ENCODE measurements at regions not wholly inside any gene's neighbourhood (a gene's known extent, or its start where the extent isn't known, plus 50 kb on each side); places are given as distances from the start of the nearest gene placed in this dataset.

DNA sequence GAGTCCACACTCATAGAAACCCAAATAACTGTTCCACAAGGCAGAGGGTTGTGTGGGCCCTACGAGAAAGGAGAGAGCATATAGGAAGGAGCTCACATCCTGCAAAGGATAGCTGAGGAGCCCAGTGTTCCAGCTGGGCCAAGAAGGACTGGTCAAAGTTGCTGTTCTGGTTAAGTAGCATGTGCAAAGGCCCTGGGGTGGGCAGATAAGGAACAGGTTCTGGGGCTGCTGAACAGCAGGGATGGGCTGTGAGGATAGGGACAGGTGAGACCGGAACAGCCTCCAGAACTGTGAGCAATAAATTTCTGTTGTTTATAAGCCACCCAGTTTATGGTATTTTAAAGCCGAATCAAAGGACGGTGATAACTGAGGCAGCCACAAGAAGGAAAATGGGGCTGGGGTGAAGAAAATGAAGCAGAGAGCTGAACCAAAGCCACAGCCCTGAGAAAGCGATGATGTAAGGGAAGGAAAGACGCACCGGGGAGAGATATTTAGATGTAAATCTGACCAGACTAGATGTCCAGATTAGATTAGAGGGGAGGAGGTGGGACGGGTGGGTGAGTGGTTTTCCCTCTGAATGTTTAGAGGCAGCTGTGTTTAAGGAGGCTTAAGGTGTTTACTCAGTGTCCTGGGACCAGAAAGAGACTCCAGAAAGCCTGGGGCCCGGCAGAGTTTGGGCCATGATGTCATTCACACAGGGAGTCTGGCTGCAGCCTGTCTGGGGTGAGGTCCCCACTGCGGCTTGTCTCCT, 180.8 kb upstream of the BCOR start:
- peaks cover 0 to 2% of the 10 kb centered on the region in 2 donors for H3K9me3 Mint-ChIP-seq
- ATAC-seq (replicated peaks in 1 of 2) (peak; percentile 79 to 82), DNase-seq (peak; percentile 40 to 55)
- peak overlapping the region; percentile 42 to 55 for H3K4me3 Mint-ChIP-seq
- H3K36me3 Mint-ChIP-seq (ENCODE audit: insufficient read depth in 2 of 2), result peaks cover 0 to 1% of the 10 kb centered on the region in 2 donors
- H3K27me3 Mint-ChIP-seq (ENCODE audit: low read depth), result peaks cover 11% of the 10 kb centered on the region
- peak overlapping the region; percentile 56 for H3K27ac Mint-ChIP-seq
- H3K4me1 Mint-ChIP-seq (ENCODE audit: low read depth), result peaks cover 36% of the 10 kb centered on the region

DNA sequence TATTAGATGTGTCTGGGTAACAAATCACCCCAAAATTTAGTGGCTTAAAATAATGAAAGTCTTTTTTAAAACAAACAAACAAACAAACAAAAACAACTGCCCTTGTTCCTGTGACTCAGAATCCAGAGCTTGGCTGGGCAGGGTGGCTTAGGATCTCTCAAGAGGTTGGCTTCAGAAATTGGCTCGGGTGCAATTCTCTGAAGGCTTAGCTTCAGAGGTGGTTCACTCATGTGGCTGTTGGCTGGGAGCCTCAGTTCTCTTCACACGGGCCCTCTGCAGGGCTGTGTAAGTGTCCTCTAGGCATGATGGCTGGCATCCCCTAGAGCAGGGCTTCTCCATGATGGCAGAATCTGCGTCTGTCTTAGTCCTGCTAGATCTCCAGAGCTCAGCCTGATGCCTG, 179.9 kb upstream of the BCOR start:
- peaks cover 0 to 1% of the 10 kb centered on the region in 2 donors for H3K36me3 Mint-ChIP-seq (ENCODE audit: insufficient read depth in 2 of 2)
- ATAC-seq (replicated peaks in 1 of 2) (no peak), DNase-seq (no peak)
- peaks cover 0 to 2% of the 10 kb centered on the region in 2 donors for H3K9me3 Mint-ChIP-seq
- peaks cover 42% of the 10 kb centered on the region for H3K4me1 Mint-ChIP-seq (ENCODE audit: low read depth)
- no peak overlapping the region for H3K27ac Mint-ChIP-seq
- peaks cover 17% of the 10 kb centered on the region for H3K27me3 Mint-ChIP-seq (ENCODE audit: low read depth)
- no peak overlapping the region for H3K4me3 Mint-ChIP-seq

DNA sequence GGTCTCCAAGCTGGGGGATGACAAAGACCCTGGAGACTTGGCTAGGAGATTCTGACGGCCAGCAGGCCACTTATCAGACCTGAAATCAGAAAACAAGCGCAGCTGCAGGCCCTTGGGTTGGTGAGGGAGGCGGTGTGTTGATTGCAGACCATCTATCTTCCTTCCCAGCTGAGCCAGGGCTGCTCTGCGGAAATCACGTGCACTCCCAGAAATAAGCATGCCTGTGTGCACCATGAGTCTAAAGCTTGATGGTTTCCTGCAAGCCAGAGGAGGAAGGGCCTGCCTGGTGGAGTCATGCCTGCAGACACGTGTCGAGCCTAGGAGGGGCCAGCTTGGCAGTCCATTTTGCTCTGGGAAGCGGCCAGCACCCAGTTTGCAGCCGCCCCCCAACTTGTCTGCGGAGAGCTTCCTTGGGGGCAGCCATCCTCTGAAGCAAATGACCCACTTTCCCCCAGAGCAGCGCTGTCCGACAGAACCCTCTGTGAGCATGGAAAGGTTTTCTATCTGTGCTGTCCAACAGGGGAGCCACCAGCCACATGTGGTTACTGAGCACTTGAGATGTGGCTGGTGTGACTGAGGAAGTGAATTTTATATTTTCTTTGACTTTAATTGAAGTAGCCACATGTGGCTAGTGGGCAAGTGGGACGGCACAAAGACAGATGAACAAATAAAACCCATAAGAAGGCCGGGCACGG, 175.7 kb upstream of the BCOR start:
- H3K27me3 Mint-ChIP-seq (ENCODE audit: low read depth), result peaks cover 15% of the 10 kb centered on the region
- no peak for DNase-seq
- no peak overlapping the region for H3K27ac Mint-ChIP-seq
- no peak for ATAC-seq (replicated peaks in 1 of 2)
- H3K4me3 Mint-ChIP-seq, result no peak overlapping the region
- peaks cover 18% of the 10 kb centered on the region for H3K4me1 Mint-ChIP-seq (ENCODE audit: low read depth)
- peaks cover 0 to 2% of the 10 kb centered on the region in 2 donors for H3K9me3 Mint-ChIP-seq
- H3K36me3 Mint-ChIP-seq (ENCODE audit: insufficient read depth in 2 of 2), result peaks cover 0 to 1% of the 10 kb centered on the region in 2 donors

DNA sequence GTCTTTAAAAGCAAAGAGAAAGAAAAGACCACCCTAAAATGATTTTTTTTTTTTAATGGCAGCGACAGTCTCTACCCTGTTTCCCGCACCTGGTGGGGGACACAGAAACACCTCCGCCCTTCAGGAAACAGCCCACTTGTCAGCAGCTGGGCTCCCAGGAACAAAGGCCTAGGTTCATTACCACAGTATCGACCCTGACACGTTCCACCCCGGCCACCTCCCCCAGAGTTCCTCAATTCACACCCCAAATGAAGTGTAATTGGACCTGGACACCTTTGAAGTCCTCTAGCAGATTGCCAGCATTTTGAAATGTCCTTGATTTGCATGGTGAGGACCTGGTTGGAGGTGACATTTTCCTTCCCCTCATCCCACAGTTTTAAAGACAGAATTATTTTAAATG, 175.0 kb upstream of the BCOR start:
- Mint-ChIP-seq H3K4me1 (ENCODE audit: low read depth) (peaks cover 10% of the 10 kb centered on the region), H3K36me3 (ENCODE audit: insufficient read depth in 2 of 2) (peaks cover 0 to 1% of the 10 kb centered on the region in 2 donors), H3K27ac (no peak overlapping the region), H3K4me3 (no peak overlapping the region), H3K27me3 (ENCODE audit: low read depth) (peaks cover 11% of the 10 kb centered on the region), H3K9me3 (peaks cover 0 to 2% of the 10 kb centered on the region in 2 donors)
- no peak for DNase-seq
- no peak for ATAC-seq (replicated peaks in 1 of 2)

DNA sequence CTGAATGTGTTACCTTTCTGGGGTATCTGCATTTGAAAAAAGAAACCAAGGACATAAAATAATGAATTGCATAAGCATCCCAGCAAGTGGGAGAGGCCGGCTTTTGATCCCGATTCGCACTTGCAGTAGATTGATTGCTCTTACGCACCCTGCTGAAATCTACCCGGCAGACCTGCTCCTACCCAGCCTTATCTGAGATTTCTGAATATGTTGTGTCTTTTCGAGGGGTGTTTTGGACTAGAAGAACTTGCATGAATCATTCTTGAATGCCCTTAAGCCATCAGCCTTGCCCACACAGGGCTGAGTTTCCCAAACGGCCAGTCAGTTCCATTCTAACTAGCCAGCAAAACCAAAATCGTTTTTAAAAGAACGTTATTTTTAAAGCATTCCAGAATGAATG, 174.4 kb upstream of the BCOR start:
- peaks cover 7% of the 10 kb centered on the region for H3K4me1 Mint-ChIP-seq (ENCODE audit: low read depth)
- DNase-seq (no peak), ATAC-seq (replicated peaks in 1 of 2) (no peak)
- peaks cover 11% of the 10 kb centered on the region for H3K27me3 Mint-ChIP-seq (ENCODE audit: low read depth)
- no peak overlapping the region for H3K27ac Mint-ChIP-seq
- H3K9me3 Mint-ChIP-seq, result peaks cover 0 to 2% of the 10 kb centered on the region in 2 donors
- H3K36me3 Mint-ChIP-seq (ENCODE audit: insufficient read depth in 2 of 2), result peaks cover 0 to 1% of the 10 kb centered on the region in 2 donors
- H3K4me3 Mint-ChIP-seq, result no peak overlapping the region

DNA sequence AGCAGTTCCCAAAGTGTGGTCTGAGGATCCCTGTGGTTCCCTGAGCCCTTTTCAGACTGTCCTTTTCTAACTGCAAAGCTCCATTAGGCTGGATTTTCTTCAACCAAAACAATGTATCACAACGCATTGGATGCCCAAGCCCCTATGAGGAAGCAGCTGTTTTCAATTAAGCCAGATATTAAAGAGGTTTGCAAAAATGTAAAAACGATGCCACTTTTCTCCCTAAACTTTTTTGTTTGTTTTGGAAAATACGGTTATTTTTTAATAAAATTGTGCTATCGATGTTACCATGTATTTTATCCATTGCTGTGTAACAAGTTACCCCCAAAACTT, 170.4 kb upstream of the BCOR start:
- H3K4me1 Mint-ChIP-seq (ENCODE audit: low read depth), result peaks cover 13% of the 10 kb centered on the region
- H3K27me3 Mint-ChIP-seq (ENCODE audit: low read depth), result peaks cover 10% of the 10 kb centered on the region
- no peak for ATAC-seq (replicated peaks in 1 of 2)
- H3K4me3 Mint-ChIP-seq, result no peak overlapping the region
- no peaks in the 10 kb centered on the region for H3K36me3 Mint-ChIP-seq (ENCODE audit: insufficient read depth in 2 of 2)
- no peaks in the 10 kb centered on the region for H3K9me3 Mint-ChIP-seq
- no peak overlapping the region for H3K27ac Mint-ChIP-seq
- DNase-seq, result no peak

DNA sequence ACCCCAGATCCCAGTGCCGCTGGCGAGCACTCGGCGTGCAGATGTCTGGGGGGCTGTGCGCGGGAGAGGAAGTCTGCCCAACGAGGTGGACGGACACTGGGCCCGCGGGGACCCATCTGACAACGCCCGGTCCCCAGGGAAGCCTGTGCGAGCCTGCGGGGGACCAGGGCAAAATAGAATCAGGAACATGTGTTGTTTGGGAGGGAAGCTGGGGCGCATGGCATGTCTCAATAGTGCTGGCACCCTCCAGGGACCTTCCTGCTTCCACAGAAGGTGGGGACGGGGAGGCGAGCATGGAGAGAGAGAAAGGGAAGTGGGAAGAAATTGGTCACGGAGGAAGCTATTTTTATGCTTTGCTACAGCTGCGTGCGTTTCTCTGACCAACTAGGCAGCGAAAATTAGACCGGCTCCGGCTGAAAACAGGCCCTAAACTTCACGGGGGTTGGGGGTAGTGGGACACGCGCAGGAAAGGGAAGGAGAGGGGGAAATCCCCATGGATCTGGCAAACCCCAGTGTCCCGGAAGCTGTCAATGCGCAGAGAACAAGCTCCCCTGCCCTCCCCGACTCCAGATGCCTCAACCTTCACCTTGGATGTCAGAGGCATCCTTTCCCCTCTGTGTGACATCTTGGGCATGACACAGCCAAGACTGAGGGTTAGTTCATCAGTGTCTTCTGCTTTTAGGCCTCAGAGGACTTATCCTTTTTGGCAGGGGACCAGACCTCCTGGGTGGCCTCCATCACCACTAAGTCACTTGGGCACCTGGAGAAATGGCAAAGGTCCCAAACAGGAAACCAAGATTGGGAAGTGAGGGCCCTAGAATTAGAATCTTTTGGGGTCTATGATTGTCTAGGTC, 169.8 kb upstream of the BCOR start:
- H3K9me3 Mint-ChIP-seq, result no peaks in the 10 kb centered on the region
- H3K27ac Mint-ChIP-seq, result no peak overlapping the region
- H3K4me3 Mint-ChIP-seq, result peak overlapping the region; percentile 78 to 80
- peaks cover 4% of the 10 kb centered on the region for H3K27me3 Mint-ChIP-seq (ENCODE audit: low read depth)
- peaks cover 7% of the 10 kb centered on the region for H3K4me1 Mint-ChIP-seq (ENCODE audit: low read depth)
- ATAC-seq (replicated peaks in 1 of 2), result peak; percentile 22 to 28
- no peak for DNase-seq
- H3K36me3 Mint-ChIP-seq (ENCODE audit: insufficient read depth in 2 of 2), result no peaks in the 10 kb centered on the region

DNA sequence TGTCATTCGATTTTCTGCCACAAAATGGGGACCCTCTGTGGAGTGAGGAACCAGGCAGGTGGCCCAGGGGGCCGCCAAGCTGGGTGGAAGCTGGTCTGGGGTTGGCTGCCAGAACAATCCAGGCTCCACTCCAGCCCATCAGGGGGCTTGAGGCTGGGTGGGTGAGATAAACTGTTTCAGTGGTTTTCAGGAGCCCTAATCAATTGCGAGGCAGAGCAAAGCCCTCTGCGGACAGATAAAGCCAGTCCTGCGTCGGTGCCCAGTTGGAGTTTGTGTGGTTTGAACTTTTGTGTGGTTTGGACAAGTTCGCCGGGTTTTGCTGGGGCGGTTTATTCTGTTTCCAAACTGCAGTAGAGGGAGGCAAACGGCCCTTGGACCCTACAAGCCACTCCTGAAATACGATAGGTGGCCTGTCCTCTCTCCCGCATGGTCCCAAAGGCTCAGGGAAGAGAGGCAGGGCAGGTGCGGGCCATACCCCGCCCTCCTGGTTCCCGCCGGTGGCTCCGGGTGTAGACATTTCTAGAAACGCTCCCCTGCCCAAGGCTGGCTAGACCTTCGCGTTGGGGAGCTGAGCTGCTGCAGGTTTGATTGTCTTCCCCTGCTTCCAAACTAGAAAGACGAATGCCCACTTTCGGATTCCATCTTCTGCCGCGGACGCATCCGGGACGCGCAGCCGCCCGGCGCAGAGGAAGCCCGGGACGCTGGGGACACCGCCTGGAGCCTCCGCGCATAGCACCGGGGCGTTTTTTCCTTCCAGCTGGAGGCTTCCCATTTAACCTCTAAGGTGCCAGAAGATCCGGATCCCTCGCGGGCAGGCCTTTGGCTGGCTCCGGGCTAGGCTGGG, 169.0 kb upstream of the BCOR start:
- Mint-ChIP-seq H3K4me1 (ENCODE audit: low read depth) (peaks cover 7% of the 10 kb centered on the region), H3K4me3 (peak overlapping the region; percentile 78 to 80), H3K27me3 (ENCODE audit: low read depth) (no peaks in the 10 kb centered on the region)

DNA sequence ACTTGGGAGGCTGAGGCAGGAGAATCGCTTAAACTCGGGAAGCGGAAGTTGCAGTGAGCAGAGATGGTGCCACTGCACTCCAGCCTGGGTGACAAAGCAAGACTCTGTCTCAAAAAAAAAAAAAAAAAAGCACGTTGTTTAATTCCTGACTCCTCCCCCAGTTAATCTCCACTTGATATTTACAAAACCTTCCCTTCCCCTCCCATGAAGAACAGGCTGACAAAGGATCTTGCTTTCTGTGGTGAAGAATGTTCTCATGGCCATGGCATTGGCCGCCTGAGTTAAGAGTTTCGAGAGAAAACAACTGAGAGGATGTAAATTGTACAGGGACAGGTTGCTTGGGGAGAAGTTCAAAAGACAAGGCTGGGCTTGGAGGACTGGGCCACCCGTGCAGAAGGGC, 168.2 kb upstream of the BCOR start:
- H3K9me3 Mint-ChIP-seq, result no peaks in the 10 kb centered on the region
- ATAC-seq (replicated peaks in 1 of 2) (no peak), DNase-seq (no peak)
- no peak overlapping the region for H3K27ac Mint-ChIP-seq
- H3K36me3 Mint-ChIP-seq (ENCODE audit: insufficient read depth in 2 of 2), result no peaks in the 10 kb centered on the region
- peak overlapping the region; percentile 78 to 80 for H3K4me3 Mint-ChIP-seq
- H3K27me3 Mint-ChIP-seq (ENCODE audit: low read depth), result no peaks in the 10 kb centered on the region
- H3K4me1 Mint-ChIP-seq (ENCODE audit: low read depth), result peaks cover 7% of the 10 kb centered on the region

More for the DNA sequence above, 169.0 kb upstream of the BCOR start:
- peak; percentile 41 to 60 for DNase-seq
- Mint-ChIP-seq H3K27ac (no peak overlapping the region), H3K36me3 (ENCODE audit: insufficient read depth in 2 of 2) (no peaks in the 10 kb centered on the region), H3K9me3 (no peaks in the 10 kb centered on the region)
- ATAC-seq (replicated peaks in 1 of 2), result peak; percentile 75 to 90

DNA sequence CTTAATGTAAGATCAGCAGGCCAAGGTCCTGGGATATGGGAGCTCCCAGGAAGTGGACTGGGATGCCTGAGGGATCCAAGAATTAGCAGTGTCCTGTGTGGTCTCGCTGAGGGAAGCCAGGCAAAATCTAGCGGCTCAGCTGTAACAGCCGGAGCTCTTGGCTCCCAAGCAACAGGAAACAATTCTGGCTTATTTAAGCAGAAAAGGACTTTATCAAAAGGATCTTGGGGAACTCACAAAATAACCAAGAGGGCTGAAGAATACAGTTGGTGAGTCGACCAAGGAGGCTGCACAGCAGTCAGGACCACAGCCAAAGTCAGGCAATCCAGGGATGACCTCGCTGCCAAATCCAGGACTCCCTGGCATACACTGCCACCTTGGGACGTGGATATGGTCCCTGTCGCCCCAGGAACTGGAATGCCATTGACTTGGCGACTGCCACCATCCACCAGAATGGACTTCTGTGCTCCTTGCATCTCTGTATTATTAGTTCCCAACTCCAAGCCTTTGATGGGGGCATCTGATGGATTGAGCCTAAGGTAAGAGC, 165.3 kb upstream of the BCOR start:
- no peak for DNase-seq
- H3K36me3 Mint-ChIP-seq (ENCODE audit: insufficient read depth in 2 of 2), result no peaks in the 10 kb centered on the region
- no peaks in the 10 kb centered on the region for H3K9me3 Mint-ChIP-seq
- H3K27ac Mint-ChIP-seq, result no peak overlapping the region
- H3K27me3 Mint-ChIP-seq (ENCODE audit: low read depth), result no peaks in the 10 kb centered on the region
- H3K4me3 Mint-ChIP-seq, result no peak overlapping the region
- H3K4me1 Mint-ChIP-seq (ENCODE audit: low read depth), result peaks cover 11% of the 10 kb centered on the region
- no peak for ATAC-seq (replicated peaks in 1 of 2)

DNA sequence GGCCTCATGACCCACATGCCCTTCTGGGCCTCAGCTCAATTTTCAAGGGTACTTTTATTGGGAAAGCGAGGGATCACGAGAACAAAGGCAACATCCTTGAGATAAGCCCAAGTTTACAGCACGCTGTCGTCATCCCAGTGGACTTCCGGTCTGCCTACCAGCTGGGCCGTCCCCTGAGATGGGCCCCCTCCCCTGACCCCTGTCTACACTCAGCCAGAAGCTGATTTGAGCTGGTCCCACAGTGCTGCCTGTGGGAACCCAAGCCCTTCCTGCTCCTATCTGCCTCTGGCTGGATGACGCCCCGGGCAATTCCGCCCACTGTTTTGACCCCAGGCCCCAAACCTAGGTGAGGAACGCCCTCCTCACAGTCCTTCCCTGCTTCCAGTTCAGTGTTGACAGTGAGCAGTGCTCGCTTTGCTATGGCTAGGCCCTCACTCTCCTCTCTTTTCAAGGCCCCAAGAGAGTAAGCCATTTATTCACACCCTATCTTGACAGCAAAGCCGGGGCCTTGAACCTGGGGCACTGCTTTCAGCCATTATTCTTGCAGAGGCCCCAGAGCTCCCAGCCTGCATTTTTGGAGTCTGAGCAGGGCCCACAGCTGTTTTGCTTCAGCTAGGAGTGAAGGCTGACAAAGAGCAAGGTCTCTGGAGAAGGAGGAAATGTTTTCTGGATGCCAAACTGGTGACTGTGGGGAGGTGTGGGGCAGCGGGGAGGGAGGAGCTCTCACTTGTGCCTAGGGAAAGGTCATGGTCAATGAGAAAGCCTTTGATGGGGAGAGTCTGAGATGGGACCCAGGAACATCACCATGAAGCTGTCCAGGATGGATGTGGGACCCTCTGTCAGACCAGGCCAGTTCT, 164.6 kb upstream of the BCOR start:
- Mint-ChIP-seq H3K4me1 (ENCODE audit: low read depth) (peaks cover 11% of the 10 kb centered on the region), H3K27me3 (ENCODE audit: low read depth) (no peaks in the 10 kb centered on the region), H3K36me3 (ENCODE audit: insufficient read depth in 2 of 2) (no peaks in the 10 kb centered on the region), H3K27ac (no peak overlapping the region), H3K4me3 (no peak overlapping the region), H3K9me3 (no peaks in the 10 kb centered on the region)
- ATAC-seq (replicated peaks in 1 of 2), result no peak
- no peak for DNase-seq

DNA sequence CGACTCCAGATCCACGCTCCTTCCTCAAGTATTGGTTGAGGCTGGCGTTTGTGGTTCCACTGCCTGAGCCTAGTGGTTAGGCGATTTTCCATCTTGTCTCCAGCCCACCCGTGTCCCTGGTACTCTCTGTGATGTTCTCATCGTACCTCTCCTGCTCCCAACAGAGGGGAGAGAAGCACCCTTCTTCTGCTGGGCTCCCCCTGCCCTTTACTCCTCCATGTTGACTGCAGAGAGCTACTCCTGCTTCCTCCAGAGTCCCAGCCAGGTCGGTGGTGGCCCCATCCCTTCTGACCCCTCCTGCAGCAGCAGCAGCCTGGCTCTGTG, 164.0 kb upstream of the BCOR start:
- H3K27me3 Mint-ChIP-seq (ENCODE audit: low read depth), result no peaks in the 10 kb centered on the region
- DNase-seq (no peak), ATAC-seq (replicated peaks in 1 of 2) (no peak)
- H3K4me3 Mint-ChIP-seq, result no peak overlapping the region
- no peaks in the 10 kb centered on the region for H3K9me3 Mint-ChIP-seq
- peaks cover 11% of the 10 kb centered on the region for H3K4me1 Mint-ChIP-seq (ENCODE audit: low read depth)
- H3K36me3 Mint-ChIP-seq (ENCODE audit: insufficient read depth in 2 of 2), result no peaks in the 10 kb centered on the region
- H3K27ac Mint-ChIP-seq, result no peak overlapping the region
